Bone marrow (tissue), 2 donors: ENCODE measurements at regions not wholly inside any gene's neighbourhood (a gene's known extent, or its start where the extent isn't known, plus 50 kb on each side); places are given as distances from the start of the nearest gene placed in this dataset.
"Not testable (repeated sequence)": the region's sequence is repeated elsewhere in the genome, so short reads cannot be mapped to it uniquely, and the experiment has no call there.

ENCODE experiments used
- DNase-seq, 2 donors: peaks; one replicate each; lab custom pipeline; 2025; lab: John Stamatoyannopoulos, UW

DNA sequence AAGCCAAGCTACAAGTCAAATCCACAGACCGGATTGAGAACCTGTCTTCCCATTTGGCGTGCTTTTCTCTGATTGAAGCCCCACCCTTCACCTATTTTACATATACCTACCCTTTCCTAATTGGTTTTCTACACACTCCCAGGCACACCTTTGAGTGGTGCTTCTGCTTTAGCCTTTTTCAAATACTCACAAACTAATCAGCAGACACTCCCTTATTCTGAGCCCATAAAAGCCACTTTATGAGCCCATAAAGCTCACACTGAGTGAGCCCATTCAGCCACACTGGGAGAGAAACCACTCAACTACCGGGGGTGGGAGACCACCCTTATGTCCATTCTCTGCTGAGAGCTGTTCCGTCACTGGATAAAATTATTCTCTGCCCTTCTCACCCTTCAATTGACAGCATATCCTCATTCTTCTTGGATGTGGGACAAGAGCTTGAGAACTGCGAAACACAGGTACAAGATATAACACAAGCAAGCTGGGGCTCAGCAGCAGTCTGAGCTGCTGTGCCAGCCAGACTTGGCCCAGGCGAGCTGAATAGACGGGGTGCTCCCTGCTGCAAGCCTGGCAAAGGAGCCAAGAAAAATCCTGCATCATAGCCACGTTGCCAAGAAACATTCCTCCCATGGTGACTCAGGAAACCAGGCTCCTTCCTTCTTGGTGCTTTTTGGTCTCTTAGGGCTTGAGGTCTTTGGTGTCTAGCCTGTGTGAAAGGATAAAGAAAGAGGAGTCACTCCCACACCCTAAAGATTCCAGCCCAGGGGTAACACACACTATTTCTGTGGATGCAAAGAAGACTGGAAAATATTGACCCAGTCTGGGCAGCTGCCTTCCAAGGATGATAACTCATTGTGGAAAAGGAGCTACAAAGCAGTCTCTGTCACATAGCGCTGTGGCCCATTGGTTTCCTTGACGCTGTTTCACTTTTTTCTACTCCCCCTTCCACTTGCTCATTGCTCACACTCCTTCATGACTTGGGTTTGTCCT is 609.7 kb downstream of the MCTP2 start:
- DNase-seq: no peak

- DNase-seq: no peak
These were observed 611.7 kb downstream of the MCTP2 start for GRCh38 chr15:94843060-94843459.

GRCh38 chr15:94844198-94844537 is 612.8 kb downstream of the MCTP2 start:
- DNase-seq: no peak

DNA sequence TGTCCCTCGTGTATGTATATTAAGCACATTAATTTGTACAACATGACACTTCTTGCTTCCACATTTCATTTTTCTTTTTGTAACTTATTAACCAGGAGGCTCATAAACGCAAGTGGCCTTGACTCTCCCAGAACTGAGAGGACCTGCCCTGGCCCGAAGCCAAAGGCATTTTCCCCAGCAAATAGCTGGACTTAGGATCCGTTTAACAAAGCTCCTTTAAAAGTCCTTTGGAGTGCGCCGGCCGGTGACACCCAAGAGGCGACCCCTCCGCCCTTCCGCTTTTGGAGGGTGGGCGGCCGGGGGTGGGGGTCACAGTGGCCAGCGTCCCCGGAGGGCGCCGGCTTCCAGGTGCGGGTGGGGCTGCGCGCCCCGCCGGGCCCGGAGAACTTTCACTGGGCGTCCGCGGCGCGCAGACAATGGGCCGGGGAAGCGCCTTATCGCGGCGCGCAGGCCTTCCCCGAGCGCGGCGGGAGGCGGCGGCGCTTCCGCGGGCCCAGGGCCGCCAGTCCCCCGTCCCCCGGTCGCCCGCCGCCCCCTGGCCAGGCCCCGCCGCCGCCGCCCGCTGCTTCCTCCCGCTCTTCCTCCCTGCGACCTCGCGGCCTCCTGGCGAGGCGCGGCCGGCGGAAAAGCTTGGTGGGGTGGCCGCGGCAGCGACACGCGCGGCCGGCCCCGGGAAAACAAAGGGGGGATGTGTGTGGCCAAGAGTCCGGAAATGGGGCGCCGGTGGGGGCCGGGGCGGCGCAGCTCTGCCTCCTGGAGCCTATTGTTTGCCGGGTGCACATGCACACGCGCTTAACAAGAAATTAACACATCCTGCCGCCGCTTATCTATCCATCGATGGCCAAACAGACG is 613.4 kb downstream of the MCTP2 start:
- DNase-seq: no peak

DNA sequence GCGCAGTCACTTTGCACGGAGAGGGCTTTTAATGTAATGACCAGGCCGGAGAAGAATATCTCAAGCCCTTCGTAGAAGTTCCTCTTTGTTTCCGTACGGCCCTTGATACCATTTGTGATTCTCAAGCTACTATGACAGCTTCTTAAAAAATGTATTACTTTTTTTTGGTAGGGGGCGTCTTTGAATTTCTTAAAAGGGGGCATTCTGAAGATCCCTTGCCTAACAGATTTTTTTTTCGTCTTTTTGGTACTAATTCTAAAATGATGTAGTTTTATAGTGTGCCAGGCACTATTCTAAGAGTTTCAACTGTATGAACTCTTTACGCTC is 614.0 kb downstream of the MCTP2 start:
- no peak for DNase-seq

- DNase-seq: no peak
These were observed 616.0 kb downstream of the MCTP2 start for GRCh38 chr15:94847325-94847724.

- DNase-seq: no peak
These were observed 616.7 kb downstream of the MCTP2 start for GRCh38 chr15:94848054-94848453.

DNA sequence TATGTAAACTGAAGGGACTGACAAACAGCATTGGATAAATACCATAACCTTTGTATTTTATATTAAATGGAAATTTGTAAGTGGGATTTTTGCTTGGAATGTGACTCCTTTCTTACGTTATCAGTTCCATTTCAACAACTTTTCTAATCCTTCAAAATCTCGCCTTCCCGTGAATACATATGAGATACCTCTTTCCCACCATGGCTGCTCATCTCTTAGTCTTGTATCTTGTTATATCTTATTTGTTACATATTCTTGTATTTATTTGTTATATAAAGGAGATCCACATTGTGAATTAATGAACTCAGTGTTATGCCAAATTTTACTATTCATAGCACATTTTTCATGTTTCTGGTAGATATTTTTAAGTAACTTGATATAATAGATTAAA is 623.7 kb downstream of the MCTP2 start:
- DNase-seq: no peak

DNA sequence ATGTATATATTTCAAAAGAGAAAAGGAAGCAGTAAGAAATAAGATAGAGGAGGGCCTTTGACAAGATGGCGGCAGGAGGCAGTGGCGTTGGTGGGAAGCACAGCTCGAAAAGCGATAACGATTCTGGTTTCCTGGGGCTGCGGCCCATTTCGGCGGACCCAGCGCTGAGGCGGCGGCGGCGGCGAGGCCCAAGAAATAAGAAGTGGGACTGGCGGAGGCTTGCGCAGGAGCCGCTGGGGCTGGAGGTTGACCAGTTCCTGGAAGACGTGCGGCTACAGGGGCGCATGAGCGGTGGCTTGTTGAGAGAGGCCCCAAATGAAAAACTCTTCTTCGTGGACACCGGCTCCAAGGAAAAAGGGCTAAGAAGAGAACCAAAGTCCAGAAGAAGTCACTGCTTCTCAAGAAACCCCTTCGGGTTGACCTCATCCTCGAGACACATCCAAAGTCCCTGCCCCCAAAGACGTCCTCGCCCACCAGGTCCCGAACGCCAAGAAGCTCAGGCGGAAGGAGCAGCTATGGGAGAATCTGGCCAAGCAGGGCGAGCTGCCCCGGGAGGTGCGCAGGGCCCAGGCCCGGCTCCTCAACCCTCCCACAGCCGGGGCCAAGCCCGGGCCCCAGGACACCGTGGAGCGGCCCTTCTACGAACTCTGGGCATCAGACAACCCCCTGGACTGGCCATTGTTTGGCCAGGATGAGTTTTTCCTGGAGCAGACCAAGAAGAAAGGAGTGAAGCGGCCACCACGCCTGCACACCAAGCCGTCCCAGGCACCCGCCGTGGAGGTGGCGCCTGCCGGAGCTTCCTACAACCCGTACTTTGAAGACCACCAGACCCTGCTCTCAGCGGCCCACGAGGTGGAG is 624.3 kb downstream of the MCTP2 start:
- no peak for DNase-seq

DNA sequence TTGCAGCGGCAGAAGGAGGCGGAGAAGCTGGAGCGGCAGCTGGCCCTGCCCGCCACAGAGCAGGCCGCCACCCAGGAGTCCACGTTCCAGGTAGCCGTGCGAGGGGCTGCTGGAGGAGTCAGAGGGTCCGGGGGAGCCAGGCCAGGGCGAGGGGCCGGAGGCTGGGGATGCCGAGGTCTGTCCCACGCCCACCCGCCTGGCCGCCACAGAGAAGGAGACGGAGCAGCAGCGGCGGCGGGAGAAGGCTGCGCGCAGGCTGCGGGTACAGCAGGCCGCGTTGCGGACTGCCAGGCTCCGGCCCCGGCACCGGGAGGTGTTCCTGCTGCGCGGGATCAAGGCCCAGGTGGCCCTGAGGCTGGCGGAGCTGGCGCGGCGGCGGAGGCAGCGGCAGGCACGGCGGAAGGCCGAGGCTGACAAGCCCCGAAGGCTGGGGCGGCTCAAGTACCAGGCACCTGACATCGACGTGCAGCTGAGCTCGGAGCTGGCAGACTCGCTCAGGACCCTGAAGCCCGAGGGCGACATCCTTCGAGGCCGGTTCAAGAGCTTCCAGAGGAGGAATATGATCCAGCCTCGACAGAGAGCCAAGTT is 625.0 kb downstream of the MCTP2 start:
- DNase-seq: no peak

DNA sequence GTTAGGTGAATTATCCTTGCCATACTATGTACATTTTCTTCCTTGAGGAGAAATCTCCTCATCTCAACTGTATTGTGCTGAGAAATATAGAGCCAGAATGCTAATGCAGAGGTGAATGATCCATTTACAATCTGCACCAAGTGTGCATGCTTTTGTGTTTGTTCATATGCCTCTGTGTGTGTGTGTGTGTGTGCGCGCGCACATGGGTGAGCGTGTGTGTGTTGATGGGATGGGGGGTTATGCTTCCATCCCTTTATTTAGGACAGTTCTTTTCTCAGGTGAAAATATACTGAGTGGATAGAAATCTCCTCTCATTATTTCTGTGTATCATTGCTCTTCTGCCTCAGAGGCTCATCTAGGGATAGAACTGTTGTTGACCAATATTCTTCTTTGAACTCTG is 626.1 kb downstream of the MCTP2 start:
- DNase-seq: no peak

DNA sequence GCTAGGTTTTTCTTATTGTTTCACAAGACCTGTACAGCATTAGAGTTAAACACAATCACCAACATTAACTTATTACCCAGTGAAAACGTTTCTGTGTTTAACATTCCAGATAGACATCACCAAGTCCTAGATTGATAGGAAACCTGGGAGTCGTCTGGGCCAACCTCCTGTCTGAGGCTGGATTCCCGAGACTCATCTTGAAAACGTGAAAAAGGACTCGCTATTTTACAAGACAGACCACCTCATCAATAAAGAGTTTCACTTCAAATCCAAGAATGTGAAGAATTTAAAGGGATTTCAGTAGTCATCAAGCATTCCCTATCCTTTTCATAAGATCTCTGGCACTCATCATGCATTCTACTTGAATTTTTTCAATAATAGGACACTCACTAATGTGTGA is 626.6 kb downstream of the MCTP2 start:
- no peak for DNase-seq

DNA sequence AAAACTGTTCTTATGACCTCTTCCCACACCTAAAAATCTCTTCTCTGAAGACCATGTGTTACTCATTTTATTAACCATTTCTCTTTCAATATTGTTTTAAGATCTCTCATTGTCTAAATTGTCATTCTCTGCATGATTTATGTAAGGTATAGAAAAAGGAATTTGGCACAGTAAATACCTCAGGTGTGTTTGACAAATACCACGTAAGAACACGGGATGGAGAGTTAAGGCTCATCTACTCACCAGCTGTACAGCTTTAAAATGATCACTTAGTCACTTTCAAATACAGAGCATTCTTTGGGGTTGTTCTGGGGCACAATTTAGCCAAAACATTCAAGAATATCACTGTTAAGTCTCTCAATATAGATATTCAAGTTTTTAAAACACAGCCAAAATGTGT is 627.1 kb downstream of the MCTP2 start:
- DNase-seq: no peak

- DNase-seq: no peak
These were observed 627.6 kb downstream of the MCTP2 start for GRCh38 chr15:94858920-94859319.

GRCh38 chr15:94864600-94864999 is 633.2 kb downstream of the MCTP2 start:
- DNase-seq: no peak

- DNase-seq: not testable (repeated sequence)
These were observed 636.9 kb downstream of the MCTP2 start for GRCh38 chr15:94868265-94868664.

GRCh38 chr15:94875550-94875949 is 644.2 kb downstream of the MCTP2 start:
- DNase-seq: no peak

DNA sequence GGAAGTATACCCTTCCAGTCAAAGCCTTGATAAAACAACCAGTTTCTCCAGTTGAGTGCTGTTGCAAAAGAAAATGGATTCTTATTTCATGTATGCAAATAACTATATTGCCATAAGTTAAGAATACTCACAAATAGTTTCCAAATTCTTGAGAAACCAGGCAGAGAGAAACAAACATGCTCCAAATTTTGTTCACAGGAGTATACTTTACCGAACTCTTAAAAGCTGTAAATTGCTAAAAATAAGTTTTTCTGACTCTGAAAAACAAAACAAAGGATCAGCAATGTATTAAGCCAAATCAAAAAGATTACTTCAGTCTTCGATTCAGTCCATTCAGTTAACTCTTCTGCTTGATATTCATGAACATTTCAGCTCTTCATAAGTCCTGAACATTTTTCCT is 646.5 kb downstream of the MCTP2 start:
- no peak for DNase-seq

GRCh38 chr15:94882071-94882712 is 650.8 kb downstream of the MCTP2 start:
- no peak for DNase-seq

DNA sequence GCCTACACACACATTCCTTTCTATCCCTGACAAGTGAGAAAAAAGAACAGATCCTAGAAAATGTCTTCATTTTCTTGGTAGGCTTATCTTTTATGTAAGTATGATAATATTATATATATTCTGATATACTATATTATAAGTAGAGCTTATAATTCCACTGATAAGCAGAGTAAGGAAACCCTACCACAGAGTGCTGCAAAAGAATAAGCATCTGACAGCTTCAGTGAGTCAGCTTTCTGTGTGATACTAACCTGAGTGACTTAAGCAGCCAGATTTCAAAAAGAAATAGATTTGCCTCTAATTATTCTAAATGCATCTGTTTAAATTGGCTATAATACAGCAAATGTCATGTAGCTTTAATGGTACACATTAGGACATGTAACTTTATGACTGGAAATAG is 656.0 kb downstream of the MCTP2 start:
- DNase-seq: no peak

DNA sequence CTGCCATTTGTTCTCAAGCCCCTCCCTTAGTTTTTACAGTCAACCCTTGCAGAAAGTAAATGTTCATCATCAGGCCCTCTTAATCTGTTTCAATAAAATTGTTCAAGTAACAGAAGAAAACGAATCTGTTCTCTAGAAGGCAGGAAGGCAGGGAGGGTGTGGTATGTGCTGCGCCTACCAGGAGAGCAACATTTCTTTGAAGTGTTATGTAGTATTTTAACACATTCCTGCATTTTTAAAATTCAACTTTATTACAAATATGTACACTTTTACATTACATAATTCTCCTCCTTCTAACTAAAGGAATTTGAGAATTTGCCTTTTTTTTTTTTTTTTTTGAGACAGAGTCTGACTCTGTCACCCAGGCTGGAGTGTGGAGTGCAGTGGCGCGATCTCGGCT is 657.8 kb downstream of the MCTP2 start:
- DNase-seq: no peak
